SK-N-SH (cell line): ENCODE measurements at regions not wholly inside any gene's neighbourhood (a gene's known extent, or its start where the extent isn't known, plus 50 kb on each side); places are given as distances from the start of the nearest gene placed in this dataset.

Source experiments
- CHD2 ChIP-seq: fragments of 150-350 bp; IDR thresholded peaks from 2 replicates; pipeline ENCODE4 v1.6.1; 2018; ENCODE audit warnings: low read length; ENCODE audit not compliant: partially characterized antibody
- NFIC ChIP-seq: IDR thresholded peaks from 2 replicates; pipeline ENCODE4 v1.4.0; 2012; ENCODE audit warnings: borderline replicate concordance
- POLR2AphosphoS5 ChIP-seq: IDR thresholded peaks from 2 replicates; pipeline ENCODE4 v1.6.1; 2012; ENCODE audit warnings: low read depth, low read length
- RAD21 ChIP-seq: IDR thresholded peaks from 2 replicates; pipeline ENCODE4 v1.6.1; 2012; ENCODE audit warnings: mild to moderate bottlenecking, low read length
- SMC3 ChIP-seq: IDR thresholded peaks from 2 replicates; pipeline ENCODE4 v1.6.1; 2012; ENCODE audit warnings: low read depth, low read length, improper control_type of control experiment
- TEAD4 ChIP-seq: IDR thresholded peaks from 2 replicates; pipeline ENCODE4 v1.4.0; 2012; ENCODE audit warnings: mild to moderate bottlenecking, borderline replicate concordance; ENCODE audit not compliant: insufficient read depth
- YY1 ChIP-seq: IDR thresholded peaks from 2 replicates; pipeline ENCODE4 v1.4.0; 2012; ENCODE audit warnings: low read depth, mild to moderate bottlenecking
- TF ChIP-seq, protein P1 (sequence below): IDR thresholded peaks from 2 replicates; pipeline ENCODE4 v1.4.0; 2012; ENCODE audit warnings: low read depth
- TF ChIP-seq, protein P2 (sequence below): fragments of 200-600 bp; sonication (generic); IDR thresholded peaks from 2 replicates; pipeline ENCODE4 v1.6.1; 2017; ENCODE audit warnings: antibody characterized with exemption, mild to moderate bottlenecking, moderate library complexity

DNA sequence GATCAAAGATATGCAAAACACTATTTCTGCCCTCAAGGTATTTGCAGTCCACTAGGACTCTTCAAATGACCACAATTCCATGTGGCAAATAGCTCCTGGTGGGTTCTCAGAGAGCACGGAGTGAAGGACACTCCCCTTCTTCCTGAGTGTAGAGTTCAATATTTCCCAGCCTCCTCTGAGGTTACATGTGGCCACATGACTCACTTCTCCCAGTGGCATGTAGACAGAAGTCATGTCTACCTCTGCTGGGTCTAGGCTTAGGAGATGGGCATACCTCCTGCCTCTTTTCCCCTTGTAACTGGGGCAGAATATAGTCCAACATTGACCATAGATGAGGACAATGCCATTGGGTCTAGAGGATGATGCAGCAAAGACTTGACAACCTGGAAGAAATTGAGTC is 191.4 kb downstream of the MIS18A start:
- no peak for TF ChIP-seq POLR2AphosphoS5
- TF ChIP-seq YY1 = no peak
- no peak for TF ChIP-seq RAD21
- TF ChIP-seq SMC3 = no peak
- TF ChIP-seq, protein P1, sequence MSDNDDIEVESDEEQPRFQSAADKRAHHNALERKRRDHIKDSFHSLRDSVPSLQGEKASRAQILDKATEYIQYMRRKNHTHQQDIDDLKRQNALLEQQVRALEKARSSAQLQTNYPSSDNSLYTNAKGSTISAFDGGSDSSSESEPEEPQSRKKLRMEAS = no peak
- no peak for TF ChIP-seq CHD2
- TF ChIP-seq, protein P2, sequence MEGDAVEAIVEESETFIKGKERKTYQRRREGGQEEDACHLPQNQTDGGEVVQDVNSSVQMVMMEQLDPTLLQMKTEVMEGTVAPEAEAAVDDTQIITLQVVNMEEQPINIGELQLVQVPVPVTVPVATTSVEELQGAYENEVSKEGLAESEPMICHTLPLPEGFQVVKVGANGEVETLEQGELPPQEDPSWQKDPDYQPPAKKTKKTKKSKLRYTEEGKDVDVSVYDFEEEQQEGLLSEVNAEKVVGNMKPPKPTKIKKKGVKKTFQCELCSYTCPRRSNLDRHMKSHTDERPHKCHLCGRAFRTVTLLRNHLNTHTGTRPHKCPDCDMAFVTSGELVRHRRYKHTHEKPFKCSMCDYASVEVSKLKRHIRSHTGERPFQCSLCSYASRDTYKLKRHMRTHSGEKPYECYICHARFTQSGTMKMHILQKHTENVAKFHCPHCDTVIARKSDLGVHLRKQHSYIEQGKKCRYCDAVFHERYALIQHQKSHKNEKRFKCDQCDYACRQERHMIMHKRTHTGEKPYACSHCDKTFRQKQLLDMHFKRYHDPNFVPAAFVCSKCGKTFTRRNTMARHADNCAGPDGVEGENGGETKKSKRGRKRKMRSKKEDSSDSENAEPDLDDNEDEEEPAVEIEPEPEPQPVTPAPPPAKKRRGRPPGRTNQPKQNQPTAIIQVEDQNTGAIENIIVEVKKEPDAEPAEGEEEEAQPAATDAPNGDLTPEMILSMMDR = no peak
- no peak for TF ChIP-seq TEAD4
- TF ChIP-seq NFIC = no peak
